Liver (tissue), 8 donors: ENCODE measurements at regions not wholly inside any gene's neighbourhood (a gene's known extent, or its start where the extent isn't known, plus 50 kb on each side); places are given as distances from the start of the nearest gene placed in this dataset.

Experiments used
- DNase-seq: peaks from one replicate; pipeline ENCODE4 v3.0.0-alpha.2; 2017; ENCODE audit warnings: low spot score
- H3K27ac ChIP-seq, 2 donors: one replicate each; pipeline ENCODE4 v1.7.0; 2013; ENCODE audit warnings: inconsistent platforms in 2 of 2, low read length in 2 of 2, control low read depth in 1 of 2, low read depth in 1 of 2, mild to moderate bottlenecking in 1 of 2
- H3K27me3 ChIP-seq, 4 donors: one replicate each; pipeline versions ENCODE4 v1.6.1 to v1.7.0; 2013; ENCODE audit warnings: low read length in 3 of 4, inconsistent platforms in 1 of 4, mild to moderate bottlenecking in 1 of 4, moderate library complexity in 1 of 4; ENCODE audit not compliant: control insufficient read depth in 4 of 4, insufficient read depth in 4 of 4
- H3K36me3 ChIP-seq, 4 donors: one replicate each; pipeline versions ENCODE4 v1.6.1 to v1.7.0; 2013; ENCODE audit warnings: low read length in 3 of 4, mild to moderate bottlenecking in 3 of 4, low read depth in 1 of 4, moderate library complexity in 1 of 4; ENCODE audit not compliant: control insufficient read depth in 4 of 4, insufficient read depth in 3 of 4
- H3K4me1 ChIP-seq, 4 donors: one replicate each; pipeline versions ENCODE4 v1.6.1 to v1.7.0; 2013; ENCODE audit warnings: low read length in 3 of 4, mild to moderate bottlenecking in 3 of 4, moderate library complexity in 1 of 4; ENCODE audit not compliant: control insufficient read depth in 4 of 4, insufficient read depth in 4 of 4
- H3K4me3 ChIP-seq, 3 donors: one replicate each; pipeline versions ENCODE4 v1.6.1 to v1.7.0; 2013; ENCODE audit warnings: low read length in 3 of 3, control low read depth in 1 of 3, low read depth in 1 of 3, mild to moderate bottlenecking in 1 of 3
- H3K9ac ChIP-seq, 2 donors: one replicate each; pipeline ENCODE4 v1.7.0; 2013; ENCODE audit warnings: low read length in 2 of 2, mild to moderate bottlenecking in 2 of 2, moderate library complexity in 2 of 2, control low read depth in 1 of 2, low read depth in 1 of 2
- H3K9me3 ChIP-seq, 4 donors: one replicate each; pipeline versions ENCODE4 v1.6.1 to v1.7.0; 2013; ENCODE audit warnings: low read length in 3 of 4; ENCODE audit not compliant: control insufficient read depth in 4 of 4
- ATF3 ChIP-seq: IDR thresholded peaks from 2 replicates; pipeline ENCODE4 v1.6.1; 2016; ENCODE audit warnings: antibody characterized with exemption
- CTCF ChIP-seq: fragments of 150-350 bp; IDR thresholded peaks from 2 replicates; pipeline ENCODE4 v1.5.1; 2017; ENCODE audit warnings: improper control_type of control experiment, low read depth, low read length; ENCODE audit not compliant: missing input control
- EGR1 ChIP-seq, 2 donors: IDR thresholded peaks; 2 replicates each; pipeline ENCODE4 v1.6.1; 2016 to 2018; ENCODE audit warnings: antibody characterized with exemption in 2 of 2, low read depth in 2 of 2
- FOXA1 ChIP-seq: IDR thresholded peaks from 2 replicates; pipeline ENCODE4 v1.6.1; 2016; ENCODE audit warnings: antibody characterized with exemption
- FOXA2 ChIP-seq: IDR thresholded peaks from 2 replicates; pipeline ENCODE4 v1.6.1; 2016; ENCODE audit warnings: antibody characterized with exemption
- GABPA ChIP-seq, 2 donors: IDR thresholded peaks in 1 of 2; conservative IDR thresholded peaks in 1 of 2; 2 replicates each; pipeline ENCODE4 v1.6.1; 2016; ENCODE audit warnings: antibody characterized with exemption in 2 of 2, mild to moderate bottlenecking in 1 of 2, moderate library complexity in 1 of 2
- HNF4A ChIP-seq, 2 donors: conservative IDR thresholded peaks; 2 replicates each; pipeline ENCODE4 v1.6.1; 2016; ENCODE audit warnings: antibody characterized with exemption in 2 of 2, mild to moderate bottlenecking in 2 of 2
- HNF4G ChIP-seq: IDR thresholded peaks from 2 replicates; pipeline ENCODE4 v1.6.1; 2016; ENCODE audit warnings: antibody characterized with exemption
- NR2F2 ChIP-seq: IDR thresholded peaks from 2 replicates; pipeline ENCODE4 v1.6.1; 2016; ENCODE audit warnings: antibody characterized with exemption
- RAD21 ChIP-seq, 2 donors: IDR thresholded peaks; 2 replicates each; pipeline ENCODE4 v1.6.1; 2016; ENCODE audit warnings: antibody characterized with exemption in 2 of 2, mild to moderate bottlenecking in 2 of 2
- RXRA ChIP-seq, 2 donors: IDR thresholded peaks; 2 replicates each; pipeline ENCODE4 v1.6.1; 2017 to 2018; ENCODE audit warnings: antibody characterized with exemption in 2 of 2, mild to moderate bottlenecking in 1 of 2
- SP1 ChIP-seq: IDR thresholded peaks from 2 replicates; pipeline ENCODE4 v1.6.1; 2018; ENCODE audit warnings: antibody characterized with exemption, mild to moderate bottlenecking
- TAF1 ChIP-seq: conservative IDR thresholded peaks from 2 replicates; pipeline ENCODE4 v1.6.1; 2016; ENCODE audit warnings: antibody characterized with exemption, mild to moderate bottlenecking
- YY1 ChIP-seq: IDR thresholded peaks from 2 replicates; pipeline ENCODE4 v1.6.1; 2016; ENCODE audit warnings: antibody characterized with exemption, mild to moderate bottlenecking
- whole genome bisulfite sequencing: extraction: QIAGEN DNeasy Blood & Tissue Kit; methylation state at CpG from one replicate; pipeline ENCODE4 v1.1.7; 2013; 5-methylcytosine and 5-hydroxymethylcytosine counted together
- TF ChIP-seq, protein P1 (sequence below): IDR thresholded peaks from 2 replicates; pipeline ENCODE4 v1.6.1; 2016; ENCODE audit warnings: antibody characterized with exemption
- TF ChIP-seq, protein P2 (sequence below): IDR thresholded peaks from 2 replicates; pipeline ENCODE4 v1.6.1; 2016; ENCODE audit warnings: antibody characterized with exemption, mild to moderate bottlenecking
- donor health status: healthy.
- donor health status: healthy.
- donor health status: healthy.
- donor health status: healthy.
- donor health status: healthy.

GRCh38 chr3:134095005-134095404 is 65.3 kb upstream of the SLCO2A1 start:
- Histone ChIP-seq H3K4me3 (no peak overlapping the region), H3K4me1 (no peaks in the 10 kb centered on the region), H3K27me3 (no peaks in the 10 kb centered on the region), H3K27ac (no peak overlapping the region), H3K9ac (no peak overlapping the region), H3K36me3 (no peaks in the 10 kb centered on the region), H3K9me3 (no peaks in the 10 kb centered on the region)
- no peak for DNase-seq
- TF ChIP-seq YY1 = no peak
- 88% methylated on average over 3 of the region's 3 CpGs for WGBS

GRCh38 chr3:134094491-134094890 is 64.8 kb upstream of the SLCO2A1 start:
- DNase-seq = no peak
- WGBS = 89% methylated on average over 3 of the region's 3 CpGs
- TF ChIP-seq HNF4G (no peak), HNF4A (conservative IDR thresholded peaks at IDR 0.05) (no peak), TAF1 (no peak), EGR1 (IDR thresholded peaks at IDR 0.05; ENCODE audit: low read depth in 2 of 2) (no peak)

GRCh38 chr3:134093956-134094355 is 64.2 kb upstream of the SLCO2A1 start:
- Histone ChIP-seq H3K9me3 (no peaks in the 10 kb centered on the region), H3K36me3 (no peaks in the 10 kb centered on the region), H3K4me3 (no peak overlapping the region), H3K4me1 (no peaks in the 10 kb centered on the region), H3K27ac (no peak overlapping the region), H3K27me3 (no peaks in the 10 kb centered on the region), H3K9ac (no peak overlapping the region)
- no peak for TF ChIP-seq EGR1 (IDR thresholded peaks at IDR 0.05; ENCODE audit: low read depth in 2 of 2)
- TF ChIP-seq, protein P1, sequence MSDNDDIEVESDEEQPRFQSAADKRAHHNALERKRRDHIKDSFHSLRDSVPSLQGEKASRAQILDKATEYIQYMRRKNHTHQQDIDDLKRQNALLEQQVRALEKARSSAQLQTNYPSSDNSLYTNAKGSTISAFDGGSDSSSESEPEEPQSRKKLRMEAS = no peak
- TF ChIP-seq RAD21 (IDR thresholded peaks at IDR 0.05) = no peak
- TF ChIP-seq SP1 = no peak
- no peak for TF ChIP-seq FOXA2
- no peak for TF ChIP-seq CTCF
- no peak for TF ChIP-seq RXRA (IDR thresholded peaks at IDR 0.05)
- TF ChIP-seq GABPA (IDR thresholded peaks at IDR 0.05 in 1 of 2, conservative IDR thresholded peaks at IDR 0.05 in 1 of 2) = no peak
- no peak for TF ChIP-seq NR2F2
- TF ChIP-seq FOXA1 = no peak
- no peak for TF ChIP-seq ATF3
- TF ChIP-seq, protein P2, sequence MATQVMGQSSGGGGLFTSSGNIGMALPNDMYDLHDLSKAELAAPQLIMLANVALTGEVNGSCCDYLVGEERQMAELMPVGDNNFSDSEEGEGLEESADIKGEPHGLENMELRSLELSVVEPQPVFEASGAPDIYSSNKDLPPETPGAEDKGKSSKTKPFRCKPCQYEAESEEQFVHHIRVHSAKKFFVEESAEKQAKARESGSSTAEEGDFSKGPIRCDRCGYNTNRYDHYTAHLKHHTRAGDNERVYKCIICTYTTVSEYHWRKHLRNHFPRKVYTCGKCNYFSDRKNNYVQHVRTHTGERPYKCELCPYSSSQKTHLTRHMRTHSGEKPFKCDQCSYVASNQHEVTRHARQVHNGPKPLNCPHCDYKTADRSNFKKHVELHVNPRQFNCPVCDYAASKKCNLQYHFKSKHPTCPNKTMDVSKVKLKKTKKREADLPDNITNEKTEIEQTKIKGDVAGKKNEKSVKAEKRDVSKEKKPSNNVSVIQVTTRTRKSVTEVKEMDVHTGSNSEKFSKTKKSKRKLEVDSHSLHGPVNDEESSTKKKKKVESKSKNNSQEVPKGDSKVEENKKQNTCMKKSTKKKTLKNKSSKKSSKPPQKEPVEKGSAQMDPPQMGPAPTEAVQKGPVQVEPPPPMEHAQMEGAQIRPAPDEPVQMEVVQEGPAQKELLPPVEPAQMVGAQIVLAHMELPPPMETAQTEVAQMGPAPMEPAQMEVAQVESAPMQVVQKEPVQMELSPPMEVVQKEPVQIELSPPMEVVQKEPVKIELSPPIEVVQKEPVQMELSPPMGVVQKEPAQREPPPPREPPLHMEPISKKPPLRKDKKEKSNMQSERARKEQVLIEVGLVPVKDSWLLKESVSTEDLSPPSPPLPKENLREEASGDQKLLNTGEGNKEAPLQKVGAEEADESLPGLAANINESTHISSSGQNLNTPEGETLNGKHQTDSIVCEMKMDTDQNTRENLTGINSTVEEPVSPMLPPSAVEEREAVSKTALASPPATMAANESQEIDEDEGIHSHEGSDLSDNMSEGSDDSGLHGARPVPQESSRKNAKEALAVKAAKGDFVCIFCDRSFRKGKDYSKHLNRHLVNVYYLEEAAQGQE = no peak
- no peak for DNase-seq
- 94% methylated on average over 2 of the region's 2 CpGs for WGBS

More at GRCh38 chr3:134094491-134094890, 64.8 kb upstream of the SLCO2A1 start:
- Histone ChIP-seq H3K36me3 (no peaks in the 10 kb centered on the region), H3K27me3 (no peaks in the 10 kb centered on the region), H3K4me3 (no peak overlapping the region), H3K9me3 (no peaks in the 10 kb centered on the region), H3K27ac (no peak overlapping the region), H3K4me1 (no peaks in the 10 kb centered on the region), H3K9ac (no peak overlapping the region)
